ENCODE measurements at regions not wholly inside any gene's neighbourhood (a gene's known extent, or its start where the extent isn't known, plus 50 kb on each side); places are given as distances from the start of the nearest gene placed in this dataset.
"Not testable (repeated sequence)": the region's sequence is repeated elsewhere in the genome, so short reads cannot be mapped to it uniquely, and the experiment has no call there.

DNA sequence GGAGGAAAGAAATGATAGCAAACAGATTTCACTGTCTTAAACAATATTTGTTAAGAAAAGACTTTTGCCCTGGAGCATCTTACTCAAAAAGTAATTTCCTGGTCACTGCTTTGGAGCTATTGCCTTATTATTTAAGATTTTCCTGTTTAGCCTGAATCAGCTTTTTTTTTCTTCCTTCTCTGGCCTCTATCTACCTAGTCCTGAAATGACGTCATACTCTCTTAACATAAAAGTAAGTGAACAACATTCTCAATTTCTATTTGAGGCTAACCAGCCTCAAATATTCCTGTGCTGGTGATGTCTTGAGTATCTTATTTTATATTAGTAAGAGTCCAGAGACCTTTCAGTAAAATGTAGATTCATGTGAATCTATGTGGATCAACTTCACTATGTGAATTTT, 221.9 kb upstream of the ALCAM start:
- H3K4me3 ChIP-seq (replicated peaks; ENCODE audit: insufficient read depth, low read length), result no peak overlapping the region
- DNase-seq (ENCODE audit: low read depth in 1 of 2, low spot score in 1 of 2), result no peak
- H3K27me3 ChIP-seq (ENCODE audit: insufficient read depth, poor library complexity, severe bottlenecking), result no peaks in the 10 kb centered on the region
- no peak overlapping the region for H3K27ac ChIP-seq (replicated peaks)
- TF ChIP-seq GABPA (IDR thresholded peaks at IDR 0.05; ENCODE audit: low read depth) (no peak), POLR2AphosphoS5 (IDR thresholded peaks at IDR 0.05; ENCODE audit: low read depth) (no peak), SPI1 (IDR thresholded peaks at IDR 0.05; ENCODE audit: borderline replicate concordance, low read depth) (no peak)
- TF ChIP-seq, protein P1, sequence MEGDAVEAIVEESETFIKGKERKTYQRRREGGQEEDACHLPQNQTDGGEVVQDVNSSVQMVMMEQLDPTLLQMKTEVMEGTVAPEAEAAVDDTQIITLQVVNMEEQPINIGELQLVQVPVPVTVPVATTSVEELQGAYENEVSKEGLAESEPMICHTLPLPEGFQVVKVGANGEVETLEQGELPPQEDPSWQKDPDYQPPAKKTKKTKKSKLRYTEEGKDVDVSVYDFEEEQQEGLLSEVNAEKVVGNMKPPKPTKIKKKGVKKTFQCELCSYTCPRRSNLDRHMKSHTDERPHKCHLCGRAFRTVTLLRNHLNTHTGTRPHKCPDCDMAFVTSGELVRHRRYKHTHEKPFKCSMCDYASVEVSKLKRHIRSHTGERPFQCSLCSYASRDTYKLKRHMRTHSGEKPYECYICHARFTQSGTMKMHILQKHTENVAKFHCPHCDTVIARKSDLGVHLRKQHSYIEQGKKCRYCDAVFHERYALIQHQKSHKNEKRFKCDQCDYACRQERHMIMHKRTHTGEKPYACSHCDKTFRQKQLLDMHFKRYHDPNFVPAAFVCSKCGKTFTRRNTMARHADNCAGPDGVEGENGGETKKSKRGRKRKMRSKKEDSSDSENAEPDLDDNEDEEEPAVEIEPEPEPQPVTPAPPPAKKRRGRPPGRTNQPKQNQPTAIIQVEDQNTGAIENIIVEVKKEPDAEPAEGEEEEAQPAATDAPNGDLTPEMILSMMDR (IDR thresholded peaks at IDR 0.05; ENCODE audit: insufficient read depth, low read length), result no peak
- TF ChIP-seq, protein P2, sequence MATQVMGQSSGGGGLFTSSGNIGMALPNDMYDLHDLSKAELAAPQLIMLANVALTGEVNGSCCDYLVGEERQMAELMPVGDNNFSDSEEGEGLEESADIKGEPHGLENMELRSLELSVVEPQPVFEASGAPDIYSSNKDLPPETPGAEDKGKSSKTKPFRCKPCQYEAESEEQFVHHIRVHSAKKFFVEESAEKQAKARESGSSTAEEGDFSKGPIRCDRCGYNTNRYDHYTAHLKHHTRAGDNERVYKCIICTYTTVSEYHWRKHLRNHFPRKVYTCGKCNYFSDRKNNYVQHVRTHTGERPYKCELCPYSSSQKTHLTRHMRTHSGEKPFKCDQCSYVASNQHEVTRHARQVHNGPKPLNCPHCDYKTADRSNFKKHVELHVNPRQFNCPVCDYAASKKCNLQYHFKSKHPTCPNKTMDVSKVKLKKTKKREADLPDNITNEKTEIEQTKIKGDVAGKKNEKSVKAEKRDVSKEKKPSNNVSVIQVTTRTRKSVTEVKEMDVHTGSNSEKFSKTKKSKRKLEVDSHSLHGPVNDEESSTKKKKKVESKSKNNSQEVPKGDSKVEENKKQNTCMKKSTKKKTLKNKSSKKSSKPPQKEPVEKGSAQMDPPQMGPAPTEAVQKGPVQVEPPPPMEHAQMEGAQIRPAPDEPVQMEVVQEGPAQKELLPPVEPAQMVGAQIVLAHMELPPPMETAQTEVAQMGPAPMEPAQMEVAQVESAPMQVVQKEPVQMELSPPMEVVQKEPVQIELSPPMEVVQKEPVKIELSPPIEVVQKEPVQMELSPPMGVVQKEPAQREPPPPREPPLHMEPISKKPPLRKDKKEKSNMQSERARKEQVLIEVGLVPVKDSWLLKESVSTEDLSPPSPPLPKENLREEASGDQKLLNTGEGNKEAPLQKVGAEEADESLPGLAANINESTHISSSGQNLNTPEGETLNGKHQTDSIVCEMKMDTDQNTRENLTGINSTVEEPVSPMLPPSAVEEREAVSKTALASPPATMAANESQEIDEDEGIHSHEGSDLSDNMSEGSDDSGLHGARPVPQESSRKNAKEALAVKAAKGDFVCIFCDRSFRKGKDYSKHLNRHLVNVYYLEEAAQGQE (IDR thresholded peaks at IDR 0.05; ENCODE audit: insufficient replicate concordance, low read depth), result no peak

DNA sequence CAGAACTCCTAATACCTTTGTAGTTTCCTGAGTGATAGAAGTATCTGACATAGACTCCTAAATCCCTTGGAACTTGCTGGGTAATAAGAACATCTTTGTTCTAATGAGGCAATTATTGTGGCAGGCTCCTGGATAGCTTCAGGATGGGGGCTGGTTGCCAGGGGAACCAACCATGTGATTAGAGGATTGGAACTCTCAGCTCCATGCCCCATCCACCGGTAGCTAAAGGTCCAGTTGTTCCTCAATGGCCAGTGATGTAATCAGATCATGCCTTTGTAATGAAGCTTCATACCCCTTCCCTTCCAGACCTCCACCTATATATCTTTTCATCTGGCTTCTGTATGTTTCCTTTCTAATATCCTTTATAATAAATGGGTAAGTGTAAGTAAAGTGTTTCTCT, 221.2 kb upstream of the ALCAM start:
- no peak overlapping the region for H3K27ac ChIP-seq (replicated peaks)
- H3K4me3 ChIP-seq (replicated peaks; ENCODE audit: insufficient read depth, low read length), result no peak overlapping the region
- TF ChIP-seq, protein P2 (IDR thresholded peaks at IDR 0.05; ENCODE audit: insufficient replicate concordance, low read depth), result no peak
- TF ChIP-seq SPI1 (IDR thresholded peaks at IDR 0.05; ENCODE audit: borderline replicate concordance, low read depth) (no peak), POLR2AphosphoS5 (IDR thresholded peaks at IDR 0.05; ENCODE audit: low read depth) (no peak), GABPA (IDR thresholded peaks at IDR 0.05; ENCODE audit: low read depth) (no peak)
- TF ChIP-seq, protein P1 (IDR thresholded peaks at IDR 0.05; ENCODE audit: insufficient read depth, low read length), result no peak
- DNase-seq (ENCODE audit: low read depth in 1 of 2, low spot score in 1 of 2), result no peak
- no peaks in the 10 kb centered on the region for H3K27me3 ChIP-seq (ENCODE audit: insufficient read depth, poor library complexity, severe bottlenecking)

DNA sequence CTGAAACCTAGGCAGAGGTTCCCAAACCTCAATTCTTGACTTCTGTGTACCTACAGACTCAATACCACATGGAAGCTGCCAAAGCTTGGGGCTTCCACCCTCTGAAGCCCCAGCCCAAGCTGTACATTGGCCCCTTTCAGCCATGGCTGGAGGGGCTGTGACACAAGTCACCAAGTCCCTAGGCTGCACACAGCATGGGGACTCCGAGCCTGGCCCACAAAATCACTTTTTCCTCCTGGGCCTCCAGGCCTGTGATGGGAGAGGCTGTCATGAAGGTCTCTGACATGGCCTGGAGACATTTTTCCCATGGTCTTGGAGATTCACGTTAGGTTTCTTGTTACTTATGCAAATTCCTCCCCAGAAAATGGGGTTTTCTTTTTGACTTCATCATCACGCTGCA, 217.5 kb upstream of the ALCAM start:
- not testable (repeated sequence) for H3K4me3 ChIP-seq (replicated peaks; ENCODE audit: insufficient read depth, low read length); H3K27ac ChIP-seq (replicated peaks); DNase-seq (ENCODE audit: low read depth in 1 of 2, low spot score in 1 of 2); H3K27me3 ChIP-seq (ENCODE audit: insufficient read depth, poor library complexity, severe bottlenecking)

DNA sequence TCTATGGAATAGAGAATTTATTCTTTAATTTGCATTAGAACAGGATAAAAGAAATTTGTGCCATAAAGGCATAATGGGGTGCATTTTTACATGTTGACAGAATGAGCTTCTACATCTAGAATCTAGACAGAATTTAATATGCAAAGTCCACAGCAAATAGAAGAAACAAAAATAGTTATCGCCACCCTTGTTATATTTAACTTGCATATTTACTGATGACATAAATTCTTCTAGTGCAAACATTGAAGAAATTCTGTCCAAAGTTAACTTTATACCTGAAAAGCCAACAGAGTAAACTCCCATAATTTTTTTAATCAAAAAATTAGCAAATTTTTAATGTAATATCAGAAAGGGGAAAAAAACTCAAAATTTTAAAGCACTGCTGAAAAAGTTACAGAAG, 213.7 kb upstream of the ALCAM start:
- no peak for DNase-seq (ENCODE audit: low read depth in 1 of 2, low spot score in 1 of 2)
- TF ChIP-seq GABPA (IDR thresholded peaks at IDR 0.05; ENCODE audit: low read depth) (no peak), POLR2AphosphoS5 (IDR thresholded peaks at IDR 0.05; ENCODE audit: low read depth) (no peak), SPI1 (IDR thresholded peaks at IDR 0.05; ENCODE audit: borderline replicate concordance, low read depth) (no peak)
- TF ChIP-seq, protein P2 (IDR thresholded peaks at IDR 0.05; ENCODE audit: insufficient replicate concordance, low read depth), result no peak
- TF ChIP-seq, protein P1 (IDR thresholded peaks at IDR 0.05; ENCODE audit: insufficient read depth, low read length), result no peak
- Histone ChIP-seq H3K27ac (replicated peaks) (no peak overlapping the region), H3K4me3 (replicated peaks; ENCODE audit: insufficient read depth, low read length) (no peak overlapping the region), H3K27me3 (ENCODE audit: insufficient read depth, poor library complexity, severe bottlenecking) (no peaks in the 10 kb centered on the region)

All from HL-60 (cell line).